Activated T-helper 1 cell treated with anti-CD3 and anti-CD28 coated beads, Interleukin-12 subunit alpha, Interleukin-12 subunit beta, Interleukin-2, Interleukin-4 antibody, amounts not matched to agents 30 ng/mL and 10 ng/mL and 1 ng/mL, durations not matched to agents 14 hours and 24 hours and 36 hours (primary cell): ENCODE measurements at regions not wholly inside any gene's neighbourhood (a gene's known extent, or its start where the extent isn't known, plus 50 kb on each side); places are given as distances from the start of the nearest gene placed in this dataset.

Experiments used
- DNase-seq: peaks from one replicate; pipeline ENCODE4 v3.0.0; 2021; ENCODE audit warnings: low spot score
- H3K27ac Mint-ChIP-seq: one replicate; pipeline ENCODE4 v1.8.0; 2021; ENCODE audit warnings: mild to moderate bottlenecking, mixed read lengths
- H3K27me3 Mint-ChIP-seq: one replicate; pipeline ENCODE4 v1.8.0; 2022; ENCODE audit warnings: mild to moderate bottlenecking, moderate library complexity, mixed read lengths; ENCODE audit not compliant: insufficient read depth
- H3K36me3 Mint-ChIP-seq: one replicate; pipeline ENCODE4 v1.8.0; 2021; ENCODE audit warnings: low read depth, mixed read lengths
- H3K4me1 Mint-ChIP-seq: one replicate; pipeline ENCODE4 v1.8.0; 2021; ENCODE audit warnings: low read depth, mixed read lengths
- H3K4me3 Mint-ChIP-seq: one replicate; pipeline ENCODE4 v1.8.0; 2021; ENCODE audit warnings: mild to moderate bottlenecking, moderate library complexity, mixed read lengths
- H3K9me3 Mint-ChIP-seq: one replicate; pipeline ENCODE4 v1.8.0; 2021; ENCODE audit warnings: mixed read lengths
- intact Hi-C: fragments of 100-400 bp; cut with micrococcal nuclease; formaldehyde crosslinking; loops from one replicate; pipeline ENCODE4 v1.15.1; 2024

GRCh38 chr11:92376146-92376599 is 151.6 kb downstream of the FAT3 start:
- no peak overlapping the region for H3K4me3 Mint-ChIP-seq
- H3K27me3 Mint-ChIP-seq = no peaks in the 10 kb centered on the region
- DNase-seq = no peak
- no peaks in the 10 kb centered on the region for H3K4me1 Mint-ChIP-seq
- no peaks in the 10 kb centered on the region for H3K36me3 Mint-ChIP-seq
- no peak overlapping the region for H3K27ac Mint-ChIP-seq
- no peaks in the 10 kb centered on the region for H3K9me3 Mint-ChIP-seq
- intact Hi-C loops = no loop called here

GRCh38 chr11:92376680-92377079 is 152.1 kb downstream of the FAT3 start:
- Mint-ChIP-seq H3K27ac (no peak overlapping the region), H3K27me3 (no peaks in the 10 kb centered on the region), H3K4me3 (no peak overlapping the region), H3K4me1 (no peaks in the 10 kb centered on the region), H3K9me3 (no peaks in the 10 kb centered on the region), H3K36me3 (no peaks in the 10 kb centered on the region)
- no peak for DNase-seq
- intact Hi-C loops = no loop called here

- H3K36me3 Mint-ChIP-seq = no peaks in the 10 kb centered on the region
- H3K9me3 Mint-ChIP-seq = no peaks in the 10 kb centered on the region
- no peak overlapping the region for H3K4me3 Mint-ChIP-seq
- intact Hi-C loops = no loop called here
- no peak for DNase-seq
- peaks cover 1% of the 10 kb centered on the region for H3K27me3 Mint-ChIP-seq
- no peak overlapping the region for H3K27ac Mint-ChIP-seq
- H3K4me1 Mint-ChIP-seq = no peaks in the 10 kb centered on the region
These were observed 156.3 kb downstream of the FAT3 start for GRCh38 chr11:92380882-92381281.

- intact Hi-C loops = no loop called here
- Mint-ChIP-seq H3K36me3 (no peaks in the 10 kb centered on the region), H3K27me3 (peaks cover 3% of the 10 kb centered on the region), H3K9me3 (no peaks in the 10 kb centered on the region), H3K4me1 (no peaks in the 10 kb centered on the region), H3K4me3 (no peak overlapping the region), H3K27ac (no peak overlapping the region)
- no peak for DNase-seq
These were observed 157.7 kb downstream of the FAT3 start for GRCh38 chr11:92382311-92382710.

GRCh38 chr11:92383430-92383829 is 158.8 kb downstream of the FAT3 start:
- no peaks in the 10 kb centered on the region for H3K9me3 Mint-ChIP-seq
- peaks cover 3% of the 10 kb centered on the region for H3K27me3 Mint-ChIP-seq
- no peak overlapping the region for H3K27ac Mint-ChIP-seq
- no peaks in the 10 kb centered on the region for H3K36me3 Mint-ChIP-seq
- intact Hi-C loops = no loop called here
- no peak for DNase-seq
- no peaks in the 10 kb centered on the region for H3K4me1 Mint-ChIP-seq
- no peak overlapping the region for H3K4me3 Mint-ChIP-seq

- Mint-ChIP-seq H3K4me3 (no peak overlapping the region), H3K27me3 (peaks cover 3% of the 10 kb centered on the region), H3K4me1 (no peaks in the 10 kb centered on the region), H3K27ac (no peak overlapping the region), H3K9me3 (no peaks in the 10 kb centered on the region), H3K36me3 (no peaks in the 10 kb centered on the region)
- no peak for DNase-seq
- intact Hi-C loops = no loop called here
These were observed 159.7 kb downstream of the FAT3 start for GRCh38 chr11:92384358-92384757.

- intact Hi-C loops = no loop called here
- no peak for DNase-seq
- Mint-ChIP-seq H3K27me3 (peaks cover 3% of the 10 kb centered on the region), H3K36me3 (no peaks in the 10 kb centered on the region), H3K4me1 (no peaks in the 10 kb centered on the region), H3K27ac (no peak overlapping the region), H3K4me3 (no peak overlapping the region), H3K9me3 (no peaks in the 10 kb centered on the region)
These were observed 160.2 kb downstream of the FAT3 start for GRCh38 chr11:92384802-92385201.

GRCh38 chr11:92386577-92386976 is 162.0 kb downstream of the FAT3 start:
- peaks cover 3% of the 10 kb centered on the region for H3K27me3 Mint-ChIP-seq
- no peaks in the 10 kb centered on the region for H3K9me3 Mint-ChIP-seq
- no peak overlapping the region for H3K4me3 Mint-ChIP-seq
- intact Hi-C loops = no loop called here
- H3K4me1 Mint-ChIP-seq = no peaks in the 10 kb centered on the region
- DNase-seq = no peak
- H3K27ac Mint-ChIP-seq = no peak overlapping the region
- H3K36me3 Mint-ChIP-seq = no peaks in the 10 kb centered on the region

- H3K27ac Mint-ChIP-seq = no peak overlapping the region
- peaks cover 3% of the 10 kb centered on the region for H3K27me3 Mint-ChIP-seq
- no peak overlapping the region for H3K4me3 Mint-ChIP-seq
- H3K4me1 Mint-ChIP-seq = no peaks in the 10 kb centered on the region
- no peaks in the 10 kb centered on the region for H3K9me3 Mint-ChIP-seq
- intact Hi-C loops = no loop called here
- no peaks in the 10 kb centered on the region for H3K36me3 Mint-ChIP-seq
- DNase-seq = no peak
These were observed 163.2 kb downstream of the FAT3 start for GRCh38 chr11:92387859-92388258.

- Mint-ChIP-seq H3K4me3 (no peak overlapping the region), H3K9me3 (no peaks in the 10 kb centered on the region), H3K36me3 (no peaks in the 10 kb centered on the region), H3K27ac (no peak overlapping the region), H3K27me3 (peaks cover 3% of the 10 kb centered on the region), H3K4me1 (no peaks in the 10 kb centered on the region)
- DNase-seq = no peak
- intact Hi-C loops = no loop called here
These were observed 163.8 kb downstream of the FAT3 start for GRCh38 chr11:92388380-92388779.

- no peaks in the 10 kb centered on the region for H3K36me3 Mint-ChIP-seq
- no peaks in the 10 kb centered on the region for H3K4me1 Mint-ChIP-seq
- H3K4me3 Mint-ChIP-seq = no peak overlapping the region
- DNase-seq = no peak
- H3K27ac Mint-ChIP-seq = no peak overlapping the region
- no peaks in the 10 kb centered on the region for H3K9me3 Mint-ChIP-seq
- intact Hi-C loops = no loop called here
- H3K27me3 Mint-ChIP-seq = peaks cover 2% of the 10 kb centered on the region
These were observed 166.2 kb downstream of the FAT3 start for GRCh38 chr11:92390783-92391182.

- Mint-ChIP-seq H3K4me3 (no peak overlapping the region), H3K4me1 (no peaks in the 10 kb centered on the region), H3K27ac (no peak overlapping the region), H3K27me3 (no peaks in the 10 kb centered on the region), H3K36me3 (no peaks in the 10 kb centered on the region), H3K9me3 (no peaks in the 10 kb centered on the region)
- intact Hi-C loops = no loop called here
- DNase-seq = no peak
These were observed 166.7 kb downstream of the FAT3 start for GRCh38 chr11:92391364-92391763.

GRCh38 chr11:92391808-92392207 is 167.2 kb downstream of the FAT3 start:
- Mint-ChIP-seq H3K4me3 (no peak overlapping the region), H3K36me3 (no peaks in the 10 kb centered on the region)
- intact Hi-C loops = no loop called here

GRCh38 chr11:92393218-92393617 is 168.6 kb downstream of the FAT3 start:
- H3K36me3 Mint-ChIP-seq = no peaks in the 10 kb centered on the region
- H3K9me3 Mint-ChIP-seq = no peaks in the 10 kb centered on the region
- intact Hi-C loops = no loop called here
- no peak overlapping the region for H3K27ac Mint-ChIP-seq
- H3K4me3 Mint-ChIP-seq = no peak overlapping the region
- no peaks in the 10 kb centered on the region for H3K4me1 Mint-ChIP-seq
- H3K27me3 Mint-ChIP-seq = no peaks in the 10 kb centered on the region
- no peak for DNase-seq

More at GRCh38 chr11:92391808-92392207, 167.2 kb downstream of the FAT3 start:
- Mint-ChIP-seq H3K27ac (no peak overlapping the region), H3K9me3 (no peaks in the 10 kb centered on the region), H3K27me3 (no peaks in the 10 kb centered on the region), H3K4me1 (no peaks in the 10 kb centered on the region)
- DNase-seq = no peak
